PC-3 (cell line): ENCODE measurements at regions not wholly inside any gene's neighbourhood (a gene's known extent, or its start where the extent isn't known, plus 50 kb on each side); places are given as distances from the start of the nearest gene placed in this dataset.
A peak's percentile ranks its signal among the peaks of the same experiment; 100 is the strongest.
"Not testable (repeated sequence)": the region's sequence is repeated elsewhere in the genome, so short reads cannot be mapped to it uniquely, and the experiment has no call there.

Source experiments
- ATAC-seq: fragments of 200-7000 bp; cut with Tn5 transposase; 2 replicates; pipeline ENCODE4 v1.9.1; 2020; ENCODE audit warnings: mild to moderate bottlenecking, moderate library complexity
- BruUV-seq: library from RNA; stranded (reverse); fragments of 400-500 nt; replicated peaks from 2 replicates; lab custom pipeline; 2021; lab: Mats Ljungman, UMichigan
- CTCF ChIA-PET: fragments of 300-600 bp; sonication (Branson Sonifier 250); formaldehyde crosslinking; loops from one replicate; lab custom pipeline; 2022; ENCODE audit warnings: antibody characterized with exemption; lab: Charles Lee
- POLR2A ChIA-PET: fragments of 300-600 bp; sonication (Branson Sonifier 250); formaldehyde crosslinking; loops from one replicate; lab custom pipeline; 2022; ENCODE audit warnings: antibody characterized with exemption; ENCODE audit not compliant: unreplicated experiment; lab: Charles Lee
- DNase-seq: peaks from one replicate; pipeline ENCODE4 v3.0.0-alpha.2; 2015
- H2AFZ ChIP-seq: fragments of 300-600 bp; sonication (generic); 2 replicates; pipeline ENCODE4 v1.6.0; 2016; ENCODE audit warnings: antibody characterized with exemption, low read length
- H3F3A ChIP-seq: fragments of 300-600 bp; sonication (generic); one replicate; pipeline ENCODE4 v1.6.0; 2017; ENCODE audit warnings: antibody characterized with exemption, low read length, control low read depth, mild to moderate bottlenecking; ENCODE audit not compliant: unreplicated experiment
- H3K27ac ChIP-seq: fragments of 300-600 bp; sonication (generic); 2 replicates; pipeline ENCODE4 v1.5.1; 2016; ENCODE audit warnings: mild to moderate bottlenecking, low read length
- H3K27me3 ChIP-seq: fragments of 300-600 bp; sonication (generic); 2 replicates; pipeline ENCODE4 v1.6.1; 2016; ENCODE audit warnings: low read length, mixed read lengths
- H3K36me3 ChIP-seq: fragments of 300-600 bp; sonication (generic); 2 replicates; pipeline ENCODE4 v1.6.1; 2016; ENCODE audit warnings: low read depth, mixed run types, low read length, mixed read lengths
- H3K4me1 ChIP-seq: fragments of 300-600 bp; sonication (generic); 2 replicates; pipeline ENCODE4 v1.5.1; 2016; ENCODE audit warnings: low read length; ENCODE audit not compliant: insufficient read depth
- H3K4me2 ChIP-seq: fragments of 300-600 bp; sonication (generic); 2 replicates; pipeline ENCODE4 v1.6.0; 2016; ENCODE audit warnings: low read length
- H3K4me3 ChIP-seq: fragments of 300-600 bp; sonication (generic); 2 replicates; pipeline ENCODE4 v1.5.1; 2016; ENCODE audit warnings: mild to moderate bottlenecking, low read length, mixed read lengths
- H3K79me2 ChIP-seq: fragments of 300-600 bp; sonication (generic); 2 replicates; pipeline ENCODE4 v1.6.1; 2017; ENCODE audit warnings: low read length, mixed read lengths
- H3K9ac ChIP-seq: fragments of 300-600 bp; sonication (generic); 2 replicates; pipeline ENCODE4 v1.6.0; 2016; ENCODE audit warnings: mild to moderate bottlenecking, low read length
- H3K9me2 ChIP-seq: fragments of 300-600 bp; sonication (generic); replicated peaks from 2 replicates; pipeline ENCODE4 v1.6.1; 2016; ENCODE audit warnings: mixed run types, low read length, mixed read lengths
- H3K9me3 ChIP-seq: fragments of 300-600 bp; sonication (generic); 2 replicates; pipeline ENCODE4 v1.6.1; 2016; ENCODE audit warnings: low read length, mixed read lengths
- H4K20me1 ChIP-seq: fragments of 300-600 bp; sonication (generic); 2 replicates; pipeline ENCODE4 v1.6.1; 2016; ENCODE audit warnings: low read length, mixed read lengths
- EZH2 ChIP-seq: fragments of 300-600 bp; sonication (generic); IDR thresholded peaks from one replicate; pipeline ENCODE4 v1.6.1; 2017; ENCODE audit warnings: antibody characterized with exemption, mild to moderate bottlenecking, low read length; ENCODE audit not compliant: unreplicated experiment
- EZH2phosphoT487 ChIP-seq: fragments of 300-600 bp; sonication (generic); IDR thresholded peaks from 2 replicates; pipeline ENCODE4 v1.6.1; 2018; ENCODE audit warnings: mild to moderate bottlenecking, antibody characterized with exemption, low read length, borderline replicate concordance
- intact Hi-C: fragments of 100-400 bp; cut with micrococcal nuclease; formaldehyde crosslinking; loops from 2 replicates; pipeline ENCODE4 v1.9.0; 2023
- TF ChIP-seq, protein P1 (sequence below): fragments of 300-600 bp; sonication (generic); conservative IDR thresholded peaks from 2 replicates; pipeline ENCODE4 v1.5.1; 2017; ENCODE audit warnings: antibody characterized with exemption, low read depth, mild to moderate bottlenecking, low read length

DNA sequence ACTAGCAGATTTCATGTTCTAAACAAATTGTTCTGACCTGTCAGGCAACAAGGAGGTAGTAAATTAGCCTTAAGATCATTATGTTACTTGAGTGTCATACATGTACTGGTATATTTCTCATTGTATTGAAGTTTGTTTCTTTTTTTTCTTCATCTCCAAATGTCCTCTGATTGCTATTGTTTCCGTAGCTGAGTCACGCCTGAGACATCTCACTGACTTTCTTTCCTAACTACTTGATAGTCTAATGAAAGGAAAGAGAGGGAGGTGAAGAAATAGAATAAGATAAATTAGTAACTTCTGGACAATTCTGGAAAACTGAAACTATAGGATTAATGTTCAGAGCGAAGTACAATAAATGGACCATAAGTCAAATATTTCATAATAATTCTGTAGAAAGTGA lies 1049.9 kb downstream of the TSN start:
- no peak overlapping the region for H3K4me3 ChIP-seq
- no peak for TF ChIP-seq EZH2phosphoT487
- TF ChIP-seq, protein P1, sequence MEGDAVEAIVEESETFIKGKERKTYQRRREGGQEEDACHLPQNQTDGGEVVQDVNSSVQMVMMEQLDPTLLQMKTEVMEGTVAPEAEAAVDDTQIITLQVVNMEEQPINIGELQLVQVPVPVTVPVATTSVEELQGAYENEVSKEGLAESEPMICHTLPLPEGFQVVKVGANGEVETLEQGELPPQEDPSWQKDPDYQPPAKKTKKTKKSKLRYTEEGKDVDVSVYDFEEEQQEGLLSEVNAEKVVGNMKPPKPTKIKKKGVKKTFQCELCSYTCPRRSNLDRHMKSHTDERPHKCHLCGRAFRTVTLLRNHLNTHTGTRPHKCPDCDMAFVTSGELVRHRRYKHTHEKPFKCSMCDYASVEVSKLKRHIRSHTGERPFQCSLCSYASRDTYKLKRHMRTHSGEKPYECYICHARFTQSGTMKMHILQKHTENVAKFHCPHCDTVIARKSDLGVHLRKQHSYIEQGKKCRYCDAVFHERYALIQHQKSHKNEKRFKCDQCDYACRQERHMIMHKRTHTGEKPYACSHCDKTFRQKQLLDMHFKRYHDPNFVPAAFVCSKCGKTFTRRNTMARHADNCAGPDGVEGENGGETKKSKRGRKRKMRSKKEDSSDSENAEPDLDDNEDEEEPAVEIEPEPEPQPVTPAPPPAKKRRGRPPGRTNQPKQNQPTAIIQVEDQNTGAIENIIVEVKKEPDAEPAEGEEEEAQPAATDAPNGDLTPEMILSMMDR = no peak
- no peak for TF ChIP-seq EZH2
- H3K9me3 ChIP-seq = no peaks in the 10 kb centered on the region
- H4K20me1 ChIP-seq = no peaks in the 10 kb centered on the region
- H3K4me2 ChIP-seq = no peak overlapping the region
- peaks cover 23% of the 10 kb centered on the region for H3K4me1 ChIP-seq
- H3K79me2 ChIP-seq = no peaks in the 10 kb centered on the region
- intact Hi-C loops = no loop called here
- DNase-seq = no peak
- ChIA-PET CTCF (no interaction called here), POLR2A (no interaction called here)
- H2AFZ ChIP-seq = no peak overlapping the region
- H3K9ac ChIP-seq = no peak overlapping the region
- no peaks in the 10 kb centered on the region for H3K9me2 ChIP-seq
- H3K36me3 ChIP-seq = no peaks in the 10 kb centered on the region
- no TSS peak for BruUV-seq
- H3K27ac ChIP-seq = no peak overlapping the region
- no peaks in the 10 kb centered on the region for H3F3A ChIP-seq
- H3K27me3 ChIP-seq = no peaks in the 10 kb centered on the region
- ATAC-seq = no peak; the same call in 1 of the 2 replicates

DNA sequence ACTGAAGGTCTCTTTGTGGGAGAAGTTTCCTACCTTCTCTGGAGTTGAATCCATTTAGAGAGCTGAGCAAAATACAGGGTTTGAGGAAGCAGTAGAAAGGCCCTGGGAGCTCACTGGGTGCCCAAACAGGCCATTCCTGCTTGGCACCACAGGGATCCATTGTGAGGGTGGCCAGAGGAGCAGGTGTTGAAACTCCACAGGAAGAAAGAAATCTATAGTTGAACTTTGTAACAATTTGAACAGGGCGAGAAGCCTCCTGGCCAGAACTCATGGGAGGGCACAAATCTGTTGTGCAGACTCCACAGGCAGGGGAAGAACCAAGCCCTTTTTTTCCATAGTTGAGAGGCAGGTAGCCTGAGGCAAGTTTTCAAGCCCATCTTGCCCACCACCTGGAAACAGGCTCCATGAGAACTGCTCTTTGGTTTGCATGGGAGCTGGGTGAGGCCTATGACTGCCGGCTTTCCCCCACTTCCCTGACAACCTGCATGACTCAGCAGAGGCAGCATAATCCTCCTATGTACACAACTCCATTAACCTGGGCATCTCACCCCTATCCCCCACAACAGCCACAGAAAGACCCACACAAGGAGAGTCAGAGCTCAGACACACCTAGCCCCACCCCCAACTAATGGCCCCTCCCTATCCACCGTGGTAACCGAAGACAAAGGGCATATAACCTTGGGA lies 1053.0 kb downstream of the TSN start:
- Histone ChIP-seq H3K36me3 (no peaks in the 10 kb centered on the region), H4K20me1 (no peaks in the 10 kb centered on the region), H2AFZ (peak overlapping the region; percentile 74), H3F3A (no peaks in the 10 kb centered on the region), H3K9me2 (no peaks in the 10 kb centered on the region), H3K4me2 (peak overlapping the region; percentile 30; the same call in 1 of the 2 replicates), H3K4me3 (no peak overlapping the region), H3K4me1 (peaks cover 23% of the 10 kb centered on the region), H3K27ac (peak overlapping the region; percentile 78), H3K9ac (peak overlapping the region; percentile 53), H3K79me2 (no peaks in the 10 kb centered on the region), H3K27me3 (no peaks in the 10 kb centered on the region), H3K9me3 (no peaks in the 10 kb centered on the region)
- no TSS peak for BruUV-seq
- TF ChIP-seq, protein P1 = no peak
- TF ChIP-seq EZH2phosphoT487 (no peak), EZH2 (no peak)
- CTCF ChIA-PET = no interaction called here
- POLR2A ChIA-PET = no interaction called here
- peak; percentile 54 for DNase-seq
- intact Hi-C loops = no loop called here
- peak; percentile 59; the same call in 1 of the 2 replicates for ATAC-seq

DNA sequence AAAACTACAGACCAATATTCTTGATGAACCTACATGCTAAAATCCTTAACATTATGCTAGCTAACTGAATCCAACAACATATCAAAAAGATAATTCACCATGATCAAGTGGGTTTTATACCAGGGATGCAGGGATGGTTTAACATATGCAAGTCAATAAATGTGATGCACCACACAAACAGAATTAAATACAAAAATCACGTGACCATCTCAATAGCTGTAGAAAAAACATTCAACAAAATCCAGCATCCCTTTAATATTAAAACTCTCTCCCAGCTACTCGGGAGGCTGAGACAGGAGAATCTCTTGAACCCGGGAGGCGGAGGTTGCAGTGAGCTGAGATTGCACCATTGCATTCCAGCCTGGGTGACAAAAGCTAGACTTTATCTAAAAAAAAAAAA lies 1056.8 kb downstream of the TSN start:
- H3K79me2 ChIP-seq, intact Hi-C loops, POLR2A ChIA-PET, ATAC-seq, H3K4me2 ChIP-seq, H2AFZ ChIP-seq, H3K27me3 ChIP-seq, H3F3A ChIP-seq, H3K4me3 ChIP-seq, H4K20me1 ChIP-seq, H3K36me3 ChIP-seq, H3K27ac ChIP-seq, H3K9ac ChIP-seq, H3K9me2 ChIP-seq, DNase-seq, CTCF ChIA-PET, BruUV-seq, H3K9me3 ChIP-seq: not testable (repeated sequence)
- peaks cover 16% of the 10 kb centered on the region for H3K4me1 ChIP-seq
